HG03045 (cell line): ENCODE measurements at regions not wholly inside any gene's neighbourhood (a gene's known extent, or its start where the extent isn't known, plus 50 kb on each side); places are given as distances from the start of the nearest gene placed in this dataset.

Source experiments
- ATAC-seq: cut with Tn5 transposase; IDR thresholded peaks from one replicate; pipeline ENCODE4 v1.9.1; 2021; ENCODE audit warnings: mild to moderate bottlenecking, moderate library complexity; ENCODE audit not compliant: unreplicated experiment

DNA sequence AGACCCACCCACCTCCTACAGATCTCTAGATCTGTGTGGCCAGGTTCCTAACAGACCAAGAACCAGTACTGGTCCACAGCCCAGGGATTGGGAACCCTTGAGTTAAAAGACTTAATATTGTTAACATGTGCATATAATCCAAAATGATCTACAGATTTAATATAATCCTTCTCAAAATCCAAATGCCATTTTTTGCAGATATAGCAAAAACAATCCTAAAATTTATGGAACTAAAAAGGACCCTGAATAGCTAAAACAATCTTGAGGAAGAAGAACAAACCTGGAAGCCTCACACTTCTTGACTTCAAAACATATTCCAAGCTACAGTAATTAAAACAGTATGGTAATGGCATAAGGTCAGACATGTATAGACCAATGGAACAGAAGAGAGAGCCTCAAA is 206.9 kb upstream of the SIX2 start:
- ATAC-seq, result no peak

DNA sequence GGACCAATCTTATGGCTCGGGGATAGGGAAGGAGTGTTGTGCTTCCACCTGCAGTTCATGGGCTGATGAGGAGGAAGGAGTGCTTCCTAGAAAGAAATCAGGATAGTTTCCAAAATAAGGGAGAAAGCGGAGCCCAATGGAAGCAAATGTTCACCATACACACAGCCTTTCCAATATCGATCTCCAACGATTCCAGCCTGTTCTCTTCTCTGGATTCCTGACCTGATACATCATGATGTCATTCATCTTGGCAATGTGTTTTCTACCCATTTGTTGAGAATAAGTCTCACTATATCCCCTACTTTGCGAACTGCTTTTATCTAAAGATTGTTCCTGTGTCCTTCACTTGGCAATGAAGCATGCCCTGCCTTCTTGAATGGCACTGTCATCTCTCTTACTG is 205.3 kb upstream of the SIX2 start:
- ATAC-seq, result no peak

DNA sequence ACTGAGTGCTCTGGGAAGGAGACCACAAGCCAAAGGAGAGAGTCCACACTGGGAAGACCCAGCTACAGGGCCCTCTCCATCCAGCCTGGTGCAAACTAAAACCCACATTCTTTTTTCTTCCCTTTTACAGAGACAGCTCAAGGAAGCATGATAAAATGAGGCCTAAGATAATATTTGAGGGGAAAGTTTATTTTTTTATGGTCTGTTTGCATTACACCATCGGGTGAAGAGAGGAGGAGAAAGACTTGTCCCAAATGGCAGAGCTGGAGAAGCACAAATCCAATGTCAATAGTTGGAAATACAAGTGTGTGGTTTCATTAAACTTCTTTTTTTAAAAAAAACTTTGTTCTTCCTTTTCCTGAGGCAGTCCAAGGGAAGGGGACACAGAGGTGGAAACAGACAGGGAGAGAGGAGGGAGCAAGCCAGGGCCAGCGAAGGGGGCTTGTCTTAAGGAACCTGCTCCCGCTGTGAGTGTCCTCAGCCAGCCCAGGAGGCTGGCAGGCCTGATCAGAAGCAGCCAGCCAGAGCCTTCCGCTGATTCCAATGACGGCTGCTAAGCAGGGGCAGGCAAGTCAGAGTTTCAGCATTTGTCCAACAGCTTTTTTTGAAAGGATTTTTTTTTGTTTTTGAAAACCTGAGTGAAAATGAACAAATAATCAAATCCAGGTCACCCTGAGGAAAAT is 203.8 kb upstream of the SIX2 start:
- ATAC-seq, result no peak

DNA sequence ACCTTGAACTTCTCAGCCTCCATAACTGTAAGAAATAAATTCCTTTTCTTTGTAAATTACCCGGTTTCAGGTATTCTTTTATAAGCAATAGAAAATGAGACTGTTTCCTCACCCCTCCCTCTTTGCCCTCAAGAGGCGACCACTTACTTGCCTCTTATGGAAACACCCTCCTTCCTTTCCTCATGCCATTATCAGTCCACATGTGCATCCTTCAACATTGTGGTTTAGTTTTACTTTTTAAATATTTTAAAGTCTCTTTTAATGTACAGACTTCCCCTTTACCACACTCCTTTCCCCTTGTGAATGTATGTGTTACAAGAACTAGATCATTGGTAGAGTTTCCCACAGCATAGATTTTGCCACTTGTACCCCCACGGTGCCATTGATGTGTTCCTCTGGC is 202.4 kb upstream of the SIX2 start:
- ATAC-seq, result no peak

DNA sequence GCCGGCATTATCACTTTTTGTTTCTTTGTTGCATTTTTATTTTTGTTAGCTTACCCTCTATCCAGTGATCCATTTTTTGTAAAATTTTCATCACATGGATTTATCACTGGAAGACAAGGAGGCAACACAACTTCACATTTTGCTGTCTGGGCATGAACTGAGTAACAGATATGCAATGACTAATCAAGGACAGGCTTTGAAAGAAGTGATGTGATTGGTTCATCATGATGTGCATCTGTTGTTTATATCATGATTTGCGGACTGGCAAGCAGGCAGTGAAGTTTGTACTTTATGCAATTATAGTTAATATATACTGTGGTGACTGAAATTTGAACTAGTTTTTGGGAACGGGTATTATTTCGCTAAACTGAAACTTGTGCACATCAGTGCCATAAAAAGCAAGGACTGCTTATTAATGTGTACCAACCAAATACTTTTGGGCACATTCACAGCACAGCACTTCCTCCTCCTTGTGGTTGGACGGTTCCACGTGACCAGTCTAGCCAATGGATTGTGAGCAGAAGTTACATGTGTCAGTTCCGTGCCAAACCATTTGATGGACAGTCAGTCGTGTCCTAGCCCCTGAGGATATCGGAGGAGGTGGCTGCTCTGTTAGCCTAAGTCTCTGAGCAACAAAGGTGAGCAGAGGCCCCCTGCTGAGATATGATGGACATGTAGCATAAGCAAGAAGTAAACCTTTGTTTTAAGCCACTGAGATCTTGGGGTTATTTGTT is 201.4 kb upstream of the SIX2 start:
- no peak for ATAC-seq

DNA sequence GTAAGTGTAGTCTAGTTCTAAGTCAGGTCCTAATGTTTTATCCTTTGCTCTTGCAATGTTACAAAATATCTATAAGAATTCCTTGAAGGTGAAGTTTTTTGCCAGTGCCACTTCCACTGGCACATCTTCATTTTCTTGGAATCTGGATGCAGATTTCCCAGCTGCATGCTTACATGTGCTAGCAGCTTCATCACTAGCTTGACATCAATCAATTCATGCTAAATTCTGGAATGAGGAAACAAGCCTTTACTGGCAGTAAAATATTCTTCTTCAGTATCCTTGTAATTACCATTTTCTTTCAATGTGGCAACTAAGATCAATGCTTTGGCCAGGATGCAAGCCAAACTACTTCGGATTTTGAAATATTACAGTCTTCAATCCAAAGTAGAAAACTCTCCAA is 200.6 kb upstream of the SIX2 start:
- ATAC-seq, result no peak

DNA sequence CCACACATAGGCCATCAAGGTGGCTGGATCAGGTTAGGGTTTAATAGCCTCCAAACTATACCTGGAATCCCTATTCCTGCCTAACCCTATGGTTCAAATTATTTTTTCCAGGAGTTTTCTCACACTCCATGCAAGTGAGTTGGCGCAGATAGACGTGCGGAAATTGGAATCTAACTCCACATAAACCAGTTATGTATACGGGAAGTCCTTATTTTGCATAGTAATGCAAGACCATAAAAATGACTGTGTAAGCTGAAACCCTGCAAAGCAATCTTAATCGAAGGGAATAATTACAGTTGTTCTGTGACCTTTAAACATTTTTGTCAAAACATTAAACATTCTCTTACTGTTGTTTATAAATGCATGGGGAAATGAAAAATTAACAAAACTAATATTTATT is 200.1 kb upstream of the SIX2 start:
- no peak for ATAC-seq

DNA sequence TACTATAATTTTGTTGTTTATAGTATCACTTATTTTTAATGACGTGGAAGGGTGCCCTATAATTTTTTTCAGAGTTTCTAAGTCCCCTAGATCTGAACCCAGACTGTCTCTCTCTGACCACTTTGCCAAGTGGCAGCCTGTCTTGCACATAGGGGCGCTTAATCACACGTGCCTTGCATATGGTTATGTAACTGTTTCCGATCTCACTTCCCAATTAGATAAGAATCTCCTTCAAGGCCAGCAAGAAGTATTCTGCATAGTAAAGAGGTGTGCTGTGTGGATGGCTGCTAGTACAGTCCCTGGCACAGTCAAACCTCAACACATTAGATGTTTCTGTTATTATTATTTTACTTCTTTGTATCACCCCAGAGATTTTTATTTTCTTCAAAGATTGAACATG is 197.8 kb upstream of the SIX2 start:
- ATAC-seq, result no peak

DNA sequence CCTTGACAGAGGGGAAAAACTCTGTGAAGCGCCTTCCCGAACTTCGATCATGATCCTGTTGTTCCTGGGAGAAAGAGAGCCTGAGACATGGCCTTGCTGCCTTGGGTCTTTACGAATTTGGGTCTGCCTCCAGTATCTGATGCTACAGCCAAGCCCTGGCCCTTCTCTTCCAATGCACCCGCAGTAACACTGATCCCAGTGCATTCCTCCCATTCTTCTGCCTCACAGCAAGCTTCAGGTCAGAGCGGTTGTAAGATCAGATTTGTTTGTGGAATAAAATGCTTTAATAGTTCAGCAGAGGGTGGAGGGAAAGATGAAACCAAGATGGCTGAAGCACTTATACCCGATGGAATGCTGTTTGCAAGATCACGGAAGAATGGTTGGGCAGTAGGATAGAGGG is 196.7 kb upstream of the SIX2 start:
- ATAC-seq, result no peak

DNA sequence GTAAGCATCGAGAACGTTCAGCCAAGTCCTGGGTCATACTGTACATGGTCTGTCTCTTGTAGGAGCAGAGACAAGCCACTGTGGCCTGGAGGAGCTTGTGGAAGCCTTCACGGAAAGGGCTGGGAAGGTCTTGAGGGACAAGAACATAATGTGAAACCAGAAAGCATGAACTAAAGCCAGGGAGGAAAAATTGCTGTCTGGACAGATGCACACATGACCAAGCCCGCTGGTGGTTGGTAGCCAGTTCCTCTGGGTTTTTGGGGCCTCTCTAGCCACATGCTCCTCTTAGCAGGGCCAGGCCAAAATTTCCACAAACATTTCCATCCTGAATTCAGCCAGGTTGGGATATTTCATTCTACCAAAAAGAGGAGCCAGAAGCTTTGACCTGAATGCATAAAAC is 196.2 kb upstream of the SIX2 start:
- ATAC-seq, result no peak

DNA sequence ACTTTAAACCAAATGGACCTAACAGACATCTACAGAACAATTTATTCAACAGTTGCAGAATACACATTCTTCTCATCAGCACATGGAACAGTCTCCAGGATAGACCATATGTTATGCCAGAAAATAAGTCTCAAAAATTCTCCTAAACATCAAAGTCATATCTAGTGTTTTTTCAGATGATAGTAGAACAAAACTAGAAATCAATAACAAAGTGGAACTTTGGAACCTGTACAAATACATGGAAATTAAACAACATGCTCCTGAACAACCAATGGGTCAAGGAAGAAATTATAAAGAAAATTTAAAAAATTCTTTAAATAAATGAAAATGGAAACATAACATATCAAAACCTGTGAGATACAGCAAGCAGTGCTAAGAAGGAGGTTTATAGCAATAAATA is 194.1 kb upstream of the SIX2 start:
- no peak for ATAC-seq

DNA sequence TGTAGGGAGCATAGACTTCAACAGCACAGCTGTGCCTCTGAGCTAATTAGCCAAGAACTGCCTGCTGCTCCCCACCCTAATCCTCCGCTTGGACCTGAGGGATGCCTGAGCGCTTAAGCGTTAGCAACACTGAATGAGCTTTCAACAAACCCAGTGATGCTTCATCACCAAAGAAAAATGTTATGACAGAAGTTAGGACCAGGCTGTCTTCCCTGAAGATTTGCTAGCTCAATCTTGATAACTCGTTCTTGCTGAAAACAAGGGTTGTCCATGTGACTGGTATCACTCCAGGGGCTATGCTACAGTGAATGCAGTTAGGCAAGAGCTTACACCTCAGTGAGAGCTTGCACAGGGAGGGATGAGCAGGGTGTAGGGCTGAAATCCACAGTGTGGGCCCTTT is 190.7 kb upstream of the SIX2 start:
- ATAC-seq, result no peak

DNA sequence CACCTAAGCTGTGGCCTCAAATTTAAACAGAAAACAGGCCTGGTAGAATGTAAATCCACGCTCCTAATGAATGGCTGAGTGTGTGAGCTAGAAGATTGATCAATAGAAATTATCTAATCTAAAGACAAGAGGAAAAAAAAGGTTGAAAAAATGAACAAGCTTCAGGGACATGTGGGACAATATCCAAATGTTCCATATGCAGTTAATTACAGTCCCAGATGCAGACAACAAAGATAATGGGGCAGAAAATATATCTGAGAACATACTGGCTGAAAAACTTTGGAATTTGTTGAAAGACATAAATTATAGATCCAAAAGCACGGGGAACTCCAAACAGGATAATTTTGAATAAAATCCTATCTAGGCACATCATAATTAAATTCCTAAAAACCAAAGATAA is 186.7 kb upstream of the SIX2 start:
- ATAC-seq, result no peak

DNA sequence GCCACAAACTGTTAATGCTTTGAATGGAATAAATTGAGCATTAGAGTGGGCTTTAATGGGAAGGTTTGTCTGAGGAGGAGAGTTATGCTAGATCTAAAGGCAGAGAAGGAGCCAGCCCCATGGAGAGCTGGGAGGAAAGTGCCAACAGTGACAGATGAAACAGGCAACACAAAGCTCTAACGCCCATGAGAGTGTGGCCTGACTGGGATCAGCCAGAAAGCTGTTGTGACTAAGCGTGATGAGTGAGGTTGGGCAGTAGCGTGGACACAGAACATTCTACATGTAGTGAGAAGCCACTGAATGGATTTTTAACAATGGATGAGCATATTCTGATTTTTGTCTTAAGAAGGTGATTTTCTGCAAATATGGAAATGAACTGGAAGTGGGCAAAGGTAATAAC is 185.3 kb upstream of the SIX2 start:
- ATAC-seq, result no peak

DNA sequence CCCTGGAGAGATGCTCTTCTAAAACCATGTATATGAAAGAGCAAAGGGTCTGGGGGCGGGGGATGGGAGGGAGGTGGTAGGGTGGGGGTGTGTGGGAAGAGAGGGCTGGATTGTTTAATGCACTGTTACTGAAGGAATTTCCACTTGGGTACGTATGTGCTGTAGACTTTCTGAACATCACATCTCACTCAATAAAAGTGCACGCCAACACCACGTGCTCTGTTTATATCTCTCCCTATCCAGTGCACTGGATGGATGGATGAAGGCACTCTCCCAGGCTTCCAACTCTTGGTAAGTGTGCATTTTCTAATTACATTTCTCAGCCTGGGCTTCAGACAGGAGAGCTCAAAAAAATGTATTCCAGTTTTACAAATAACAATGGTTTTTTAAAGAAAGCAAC is 184.3 kb upstream of the SIX2 start:
- no peak for ATAC-seq

DNA sequence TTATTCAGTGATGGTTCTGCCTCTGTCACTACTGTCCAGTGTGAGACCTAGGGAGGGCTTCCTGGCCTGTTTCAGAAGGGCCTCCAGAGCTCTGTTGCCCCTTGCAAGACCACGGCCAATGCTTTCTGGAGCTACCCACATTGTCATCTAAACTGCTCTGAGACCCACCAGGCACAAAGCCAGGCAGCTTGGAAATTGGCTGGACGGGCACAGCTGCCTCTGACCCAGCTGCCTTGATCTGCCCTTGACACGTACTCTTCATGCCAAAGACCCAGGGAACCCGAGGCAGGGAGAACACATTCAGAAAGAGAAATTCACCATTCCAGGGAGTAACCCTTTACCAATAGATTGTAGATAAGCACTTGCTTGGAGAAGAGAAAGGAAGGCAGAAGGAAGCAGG is 183.7 kb upstream of the SIX2 start:
- ATAC-seq, result no peak

DNA sequence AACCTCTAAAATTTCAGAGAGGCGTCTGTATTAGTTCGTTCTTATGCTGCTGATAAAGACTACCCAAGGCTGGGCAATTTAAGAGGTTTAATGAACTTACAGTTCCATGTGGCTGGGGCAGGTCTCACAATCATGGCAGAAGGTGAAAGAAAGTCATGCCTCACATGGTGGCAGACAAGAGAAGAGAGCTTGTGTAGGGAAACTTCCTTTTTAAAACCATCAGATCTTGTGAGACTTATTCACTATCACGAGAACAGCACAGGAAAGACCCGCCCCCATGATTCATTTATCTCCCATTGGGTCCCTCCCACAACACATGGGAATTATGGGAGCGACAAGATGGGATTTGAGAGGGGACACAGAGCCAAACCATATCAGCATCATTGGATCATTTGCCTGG is 183.2 kb upstream of the SIX2 start:
- no peak for ATAC-seq

DNA sequence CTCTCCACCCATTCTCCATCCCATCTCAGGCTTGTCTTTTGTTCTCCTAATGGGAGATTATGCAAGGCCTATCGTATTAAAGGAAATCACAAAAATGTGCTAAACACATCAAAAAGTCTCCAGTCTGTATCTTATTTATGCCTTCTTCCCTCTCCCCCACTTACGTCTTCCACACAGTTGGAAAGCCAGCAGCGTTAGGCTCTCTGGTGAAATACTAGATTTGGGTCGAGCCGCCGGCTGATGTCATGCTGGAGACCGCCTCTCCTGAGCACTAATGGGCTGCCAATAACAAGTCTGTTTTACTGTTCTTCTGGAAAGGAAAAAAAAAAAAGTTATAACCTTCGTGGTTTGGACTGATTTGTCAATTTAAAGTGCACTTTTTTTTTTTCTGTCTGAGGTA is 182.7 kb upstream of the SIX2 start:
- no peak for ATAC-seq

DNA sequence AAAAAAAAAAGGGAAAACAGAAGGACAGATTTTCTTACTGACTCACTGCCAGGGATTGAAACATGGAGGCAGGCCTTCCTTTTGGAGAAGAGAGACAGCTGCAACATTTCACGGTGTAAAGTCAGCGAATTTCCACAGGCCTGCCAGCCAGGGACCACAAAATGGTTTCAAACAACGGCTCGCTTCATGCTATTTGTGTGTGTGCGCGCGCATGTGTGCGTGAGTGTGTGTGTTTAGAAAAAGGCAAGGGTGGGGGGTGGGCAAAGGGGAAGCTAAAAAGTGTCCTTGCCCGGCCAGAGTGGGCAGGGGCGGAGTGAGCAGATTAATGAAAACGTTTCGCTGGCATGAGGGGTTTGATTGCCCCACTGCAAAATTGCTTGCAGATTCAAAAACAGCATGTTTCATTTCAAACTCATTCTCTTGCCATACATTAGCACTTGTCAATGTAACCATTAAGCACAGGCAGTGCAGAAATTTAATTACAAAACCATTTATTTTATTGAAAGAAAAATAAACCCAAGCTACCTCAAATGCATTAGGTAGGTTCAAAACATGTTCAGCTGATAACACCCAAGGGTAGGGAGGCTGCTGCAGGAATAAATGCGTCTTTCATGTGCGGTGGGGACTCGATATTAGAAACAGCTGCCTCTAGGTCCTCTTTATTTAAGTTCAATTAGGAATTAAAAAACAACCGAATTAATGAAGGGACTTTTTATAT is 182.1 kb upstream of the SIX2 start:
- ATAC-seq, result no peak

DNA sequence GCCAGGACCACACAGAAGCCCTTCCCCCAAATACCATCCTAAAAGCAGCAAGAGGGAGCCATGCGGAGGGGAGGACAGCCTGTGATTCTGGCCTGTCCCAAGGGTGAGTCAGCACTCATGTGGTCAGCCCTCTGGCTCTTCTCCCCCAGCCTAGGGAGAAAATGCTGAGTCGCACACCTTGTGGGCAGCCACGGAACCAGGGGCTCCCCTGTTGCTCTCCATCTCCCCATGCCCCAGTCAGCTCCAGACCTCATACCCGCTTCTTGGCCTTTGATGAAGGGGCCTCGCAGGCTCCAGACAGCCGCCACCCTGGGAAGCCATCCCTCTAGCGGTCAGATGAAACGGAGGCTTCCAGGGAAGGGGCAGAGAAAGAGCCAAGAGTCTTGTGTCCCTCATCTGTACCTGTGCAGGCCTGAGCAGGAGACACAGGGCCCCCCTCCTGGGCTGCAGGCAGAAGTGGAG is 181.3 kb upstream of the SIX2 start:
- ATAC-seq, result no peak

DNA sequence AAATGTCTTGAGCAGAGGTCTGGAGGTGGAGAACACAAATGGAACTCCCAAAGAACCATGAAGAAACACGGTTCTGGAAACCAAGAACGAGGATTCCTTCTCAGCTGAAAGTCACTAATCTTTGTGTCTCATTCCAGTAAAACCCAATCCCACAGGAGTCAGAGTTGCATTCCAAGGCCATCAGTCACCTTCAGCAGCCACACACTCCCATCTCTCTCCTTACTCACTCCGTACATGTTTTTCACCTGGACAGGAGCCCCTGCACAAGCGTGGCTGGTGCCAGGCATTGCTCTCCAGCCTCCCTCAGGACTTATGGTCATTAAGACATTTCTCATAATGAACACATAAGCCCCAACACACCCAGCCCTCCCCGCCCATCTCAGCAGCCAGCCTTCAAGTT is 175.4 kb upstream of the SIX2 start:
- ATAC-seq, result no peak

DNA sequence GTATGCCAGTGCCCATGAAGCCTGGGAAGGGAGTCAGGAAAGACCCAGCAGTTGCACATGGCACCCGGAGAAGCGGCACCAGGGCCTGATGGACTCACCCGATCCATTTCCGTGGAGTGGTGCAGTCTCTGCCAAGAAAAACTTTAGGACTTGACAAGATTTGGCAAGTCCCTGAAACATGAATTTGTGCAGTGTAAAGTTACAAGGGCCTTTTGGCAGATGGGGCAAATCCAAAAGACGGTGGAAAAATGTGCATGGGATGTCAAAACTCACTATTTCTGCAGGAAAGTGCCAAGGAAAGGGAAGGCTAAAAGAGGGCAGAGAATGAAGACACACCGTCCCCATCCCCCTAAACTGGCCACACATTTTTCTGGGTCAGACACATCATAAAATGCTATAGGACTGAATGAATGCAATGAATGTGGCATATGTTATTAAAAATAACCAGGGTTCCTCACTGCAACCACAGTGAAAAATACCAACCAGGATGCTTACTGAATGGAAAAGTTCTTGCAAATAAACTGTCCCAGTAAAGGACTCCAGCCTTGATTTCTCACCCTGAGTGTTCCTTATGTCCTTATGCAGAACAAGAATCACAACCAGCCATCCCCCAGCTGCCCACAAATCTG is 173.5 kb upstream of the SIX2 start:
- no peak for ATAC-seq
